GM21786 (cell line): ENCODE measurements at regions not wholly inside any gene's neighbourhood (a gene's known extent, or its start where the extent isn't known, plus 50 kb on each side); places are given as distances from the start of the nearest gene placed in this dataset.

Source experiments
- ATAC-seq: cut with Tn5 transposase; IDR thresholded peaks from one replicate; pipeline ENCODE4 v1.9.1; 2021; ENCODE audit not compliant: unreplicated experiment

- no peak for ATAC-seq
These were observed 418.0 kb upstream of the PKN2 start for GRCh38 chr1:88266051-88266450.

GRCh38 chr1:88272216-88272615 lies 411.9 kb upstream of the PKN2 start:
- ATAC-seq, result no peak

GRCh38 chr1:88274431-88274830 lies 409.6 kb upstream of the PKN2 start:
- ATAC-seq, result no peak

GRCh38 chr1:88275259-88275862 lies 408.7 kb upstream of the PKN2 start:
- ATAC-seq, result no peak

GRCh38 chr1:88276163-88276562 lies 407.9 kb upstream of the PKN2 start:
- no peak for ATAC-seq

GRCh38 chr1:88284066-88284465 lies 400.0 kb upstream of the PKN2 start:
- ATAC-seq, result no peak

GRCh38 chr1:88284666-88285366 lies 399.3 kb upstream of the PKN2 start:
- no peak for ATAC-seq

- ATAC-seq, result no peak
These were observed 397.4 kb upstream of the PKN2 start for GRCh38 chr1:88286716-88287115.

- ATAC-seq, result no peak
These were observed 395.5 kb upstream of the PKN2 start for GRCh38 chr1:88288571-88288970.

- ATAC-seq, result no peak
These were observed 394.5 kb upstream of the PKN2 start for GRCh38 chr1:88289401-88290102.

- no peak for ATAC-seq
These were observed 392.3 kb upstream of the PKN2 start for GRCh38 chr1:88291611-88292354.

GRCh38 chr1:88293691-88294190 lies 390.3 kb upstream of the PKN2 start:
- no peak for ATAC-seq

GRCh38 chr1:88296227-88296626 lies 387.8 kb upstream of the PKN2 start:
- ATAC-seq, result no peak

- no peak for ATAC-seq
These were observed 387.4 kb upstream of the PKN2 start for GRCh38 chr1:88296642-88297041.

- no peak for ATAC-seq
These were observed 385.6 kb upstream of the PKN2 start for GRCh38 chr1:88298506-88298905.

- ATAC-seq, result no peak
These were observed 383.3 kb upstream of the PKN2 start for GRCh38 chr1:88300752-88301263.

- no peak for ATAC-seq
These were observed 381.1 kb upstream of the PKN2 start for GRCh38 chr1:88302843-88303486.

- no peak for ATAC-seq
These were observed 372.8 kb upstream of the PKN2 start for GRCh38 chr1:88311265-88311664.

GRCh38 chr1:88311907-88312306 lies 372.2 kb upstream of the PKN2 start:
- ATAC-seq, result no peak

- no peak for ATAC-seq
These were observed 366.7 kb upstream of the PKN2 start for GRCh38 chr1:88317396-88317795.

GRCh38 chr1:88318740-88319139 lies 365.3 kb upstream of the PKN2 start:
- ATAC-seq, result no peak
